EL (cell line): ENCODE measurements at regions not wholly inside any gene's neighbourhood (a gene's known extent, or its start where the extent isn't known, plus 50 kb on each side); places are given as distances from the start of the nearest gene placed in this dataset.
A peak's percentile ranks its signal among the peaks of the same experiment; 100 is the strongest.
"Not testable (repeated sequence)": the region's sequence is repeated elsewhere in the genome, so short reads cannot be mapped to it uniquely, and the experiment has no call there.

Experiments
- DNase-seq: peaks from one replicate; pipeline ENCODE4 v3.0.0-alpha.2; 2016

- no peak for DNase-seq
These were observed 55.4 kb upstream of the GRPR start for GRCh38 chrX:16067886-16068515.

GRCh38 chrX:16063921-16064320 lies 59.4 kb upstream of the GRPR start:
- DNase-seq = no peak

- DNase-seq = no peak
These were observed 60.2 kb upstream of the GRPR start for GRCh38 chrX:16063141-16063540.

- no peak for DNase-seq
These were observed 62.1 kb upstream of the GRPR start for GRCh38 chrX:16061296-16061695.

- no peak for DNase-seq
These were observed 63.1 kb upstream of the GRPR start for GRCh38 chrX:16060252-16060651.

- not testable (repeated sequence) for DNase-seq
These were observed 74.2 kb upstream of the GRPR start for GRCh38 chrX:16049126-16049525.

- DNase-seq = no peak
These were observed 80.4 kb upstream of the GRPR start for GRCh38 chrX:16042980-16043379.

- no peak for DNase-seq
These were observed 83.5 kb upstream of the GRPR start for GRCh38 chrX:16039834-16040233.

- no peak for DNase-seq
These were observed 84.0 kb upstream of the GRPR start for GRCh38 chrX:16039363-16039762.

GRCh38 chrX:16033331-16033730 lies 90.0 kb upstream of the GRPR start:
- no peak for DNase-seq

GRCh38 chrX:16028576-16028975 lies 94.8 kb upstream of the GRPR start:
- no peak for DNase-seq

- peak; percentile 43 for DNase-seq
These were observed 99.3 kb upstream of the GRPR start for GRCh38 chrX:16023790-16024734.

GRCh38 chrX:16022580-16023200 lies 100.7 kb upstream of the GRPR start:
- DNase-seq = peak; percentile 32

GRCh38 chrX:16018291-16018690 lies 105.1 kb upstream of the GRPR start:
- DNase-seq = no peak

- DNase-seq = no peak
These were observed 109.2 kb upstream of the GRPR start for GRCh38 chrX:16014171-16014570.

- DNase-seq = no peak
These were observed 111.1 kb upstream of the GRPR start for GRCh38 chrX:16012250-16012649.

GRCh38 chrX:16005917-16006316 lies 117.4 kb upstream of the GRPR start:
- no peak for DNase-seq

GRCh38 chrX:16002185-16002584 lies 121.2 kb upstream of the GRPR start:
- peak; percentile 34 for DNase-seq

GRCh38 chrX:15998350-15998749 lies 125.0 kb upstream of the GRPR start:
- DNase-seq = no peak

GRCh38 chrX:15989716-15990115 lies 133.6 kb upstream of the GRPR start:
- no peak for DNase-seq

GRCh38 chrX:15988661-15989603 lies 134.3 kb upstream of the AP1S2 start:
- DNase-seq = peak; percentile 66

- DNase-seq = peak; percentile 0
These were observed 131.3 kb upstream of the AP1S2 start for GRCh38 chrX:15985937-15986336.

- DNase-seq = no peak
These were observed 128.4 kb upstream of the AP1S2 start for GRCh38 chrX:15983034-15983433.
